HepG2 (cell line): ENCODE measurements at regions not wholly inside any gene's neighbourhood (a gene's known extent, or its start where the extent isn't known, plus 50 kb on each side); places are given as distances from the start of the nearest gene placed in this dataset.
A peak's percentile ranks its signal among the peaks of the same experiment; 100 is the strongest.

Experiments used
- BHLHE40 ChIP-seq: IDR thresholded peaks from 2 replicates; pipeline ENCODE4 v1.6.1; 2011; ENCODE audit warnings: low read length, improper control_type of control experiment
- HNF4A ChIP-seq: sonication (generic); formaldehyde crosslinking; IDR thresholded peaks from 2 replicates; pipeline ENCODE4 v1.4.0; 2020; ENCODE audit warnings: missing genetic modification reagents
- KLF16 ChIP-seq, 2 experiments: sonication (generic) in 1 of 2; formaldehyde crosslinking in 1 of 2; IDR thresholded peaks; 2 replicates each; pipeline versions ENCODE4 v1.6.1 to v1.8.0; 2016 to 2023; ENCODE audit warnings: missing genetic modification reagents in 2 of 2, missing compliant biosample characterization in 1 of 2
- MAZ ChIP-seq, 2 experiments: sonication (generic) in 1 of 2; formaldehyde crosslinking in 1 of 2; IDR thresholded peaks; 2 replicates each; pipeline versions ENCODE4 v1.5.0 to v1.6.1; 2012 to 2020; ENCODE audit warnings: low read depth in 2 of 2, mild to moderate bottlenecking in 2 of 2, borderline replicate concordance in 1 of 2, improper control_type of control experiment in 1 of 2, low read length in 1 of 2, missing genetic modification reagents in 1 of 2, moderate library complexity in 1 of 2
- MIER3 ChIP-seq: IDR thresholded peaks from 2 replicates; pipeline ENCODE4 v1.6.1; 2016; ENCODE audit warnings: missing compliant biosample characterization, borderline replicate concordance
- NONO ChIP-seq, 2 experiments: fragments of 450-650 bp in 1 of 2; sonication (generic) in 1 of 2; formaldehyde crosslinking in 1 of 2; IDR thresholded peaks in 1 of 2; conservative IDR thresholded peaks in 1 of 2; 2 replicates each; pipeline versions ENCODE4 v1.6.1 to v1.8.0; 2017 to 2022; ENCODE audit warnings: mild to moderate bottlenecking in 1 of 2, missing genetic modification reagents in 1 of 2, moderate library complexity in 1 of 2
- RBM22 ChIP-seq: fragments of 200-400 bp; formaldehyde crosslinking; optimal IDR thresholded peaks from 2 replicates; pipeline ENCODE3; 2017; ENCODE audit warnings: mild to moderate bottlenecking, low read length, moderate library complexity
- TBP ChIP-seq: sonication (generic); formaldehyde crosslinking; IDR thresholded peaks from 2 replicates; pipeline ENCODE4 v1.5.0; 2020; ENCODE audit warnings: missing genetic modification reagents
- TBX2 ChIP-seq: sonication (generic); formaldehyde crosslinking; IDR thresholded peaks from 2 replicates; pipeline ENCODE4 v1.5.0; 2020; ENCODE audit warnings: missing genetic modification reagents, mild to moderate bottlenecking, borderline replicate concordance
- ZMAT3 ChIP-seq: sonication (generic); formaldehyde crosslinking; conservative IDR thresholded peaks from 2 replicates; pipeline ENCODE4 v1.7.0; 2021; ENCODE audit warnings: missing genetic modification reagents
- ZNF143 ChIP-seq: sonication (generic); formaldehyde crosslinking; IDR thresholded peaks from 2 replicates; pipeline ENCODE4 v1.4.0; 2020; ENCODE audit warnings: missing genetic modification reagents
- ZNF225 ChIP-seq: sonication (generic); formaldehyde crosslinking; IDR thresholded peaks from 2 replicates; pipeline ENCODE4 v1.4.0; 2020; ENCODE audit warnings: mild to moderate bottlenecking, missing genetic modification reagents
- ZNF331 ChIP-seq: sonication (generic); formaldehyde crosslinking; IDR thresholded peaks from 2 replicates; pipeline ENCODE4 v1.4.0; 2020; ENCODE audit warnings: missing genetic modification reagents
- ZNF572 ChIP-seq: sonication (generic); formaldehyde crosslinking; IDR thresholded peaks from 2 replicates; pipeline ENCODE4 v1.5.1; 2020; ENCODE audit warnings: mild to moderate bottlenecking, missing genetic modification reagents
- ZNF607 ChIP-seq: sonication (generic); formaldehyde crosslinking; IDR thresholded peaks from 2 replicates; pipeline ENCODE4 v1.5.1; 2020; ENCODE audit warnings: missing genetic modification reagents, mild to moderate bottlenecking, borderline replicate concordance
- ZNF670 ChIP-seq: sonication (generic); formaldehyde crosslinking; IDR thresholded peaks from 2 replicates; pipeline ENCODE4 v1.8.0; 2022; ENCODE audit warnings: mild to moderate bottlenecking, missing genetic modification reagents, borderline replicate concordance
- ZNF788 ChIP-seq: sonication (generic); formaldehyde crosslinking; IDR thresholded peaks from 2 replicates; pipeline ENCODE4 v1.5.0; 2020; ENCODE audit warnings: mild to moderate bottlenecking, missing genetic modification reagents, borderline replicate concordance
- TF ChIP-seq, protein P1 (sequence below): sonication (generic); formaldehyde crosslinking; IDR thresholded peaks from 2 replicates; pipeline ENCODE4 v1.9.0; 2022; ENCODE audit warnings: missing genetic modification reagents, mild to moderate bottlenecking, borderline replicate concordance
- TF ChIP-seq, protein P2 (sequence below): sonication (generic); formaldehyde crosslinking; IDR thresholded peaks from 2 replicates; pipeline ENCODE4 v1.8.0; 2022; ENCODE audit warnings: mild to moderate bottlenecking, missing genetic modification reagents, moderate library complexity
- TF ChIP-seq, protein P3 (sequence below): sonication (generic); formaldehyde crosslinking; IDR thresholded peaks from 2 replicates; pipeline ENCODE4 v1.4.0; 2020; ENCODE audit warnings: mild to moderate bottlenecking, missing genetic modification reagents
- TF ChIP-seq, protein P4 (sequence below): IDR thresholded peaks from 2 replicates; pipeline ENCODE4 v1.6.1; 2018; ENCODE audit warnings: missing genetic modification reagents, mild to moderate bottlenecking, missing compliant biosample characterization

DNA sequence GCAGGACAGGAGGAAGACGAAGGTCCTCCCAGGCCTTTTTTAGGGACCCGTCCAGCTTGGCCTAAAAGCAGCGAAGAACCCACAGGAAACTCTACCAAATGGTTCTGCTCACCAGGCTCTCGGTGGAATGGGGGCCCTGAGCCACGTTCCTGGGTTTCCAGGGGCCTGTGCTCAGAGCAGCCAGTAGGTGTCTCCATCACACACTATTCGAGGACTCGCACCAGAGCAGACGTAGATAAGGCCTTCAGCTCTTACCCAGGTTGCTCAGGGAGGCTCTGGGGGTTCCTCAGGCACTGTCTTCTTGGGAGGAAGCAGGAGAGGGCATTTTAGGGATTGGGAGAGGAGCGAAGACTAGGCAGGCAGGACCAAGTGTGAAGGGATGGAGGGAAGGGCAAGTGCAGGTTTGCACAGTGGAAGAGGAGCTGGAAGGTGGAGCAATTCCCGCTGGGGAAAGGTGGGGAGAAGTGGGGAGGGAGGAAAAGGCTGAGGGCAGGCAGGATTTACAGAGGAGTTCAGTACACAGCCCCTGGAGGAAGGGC lies 157.1 kb downstream of the RGS9 start (continued):
- TF ChIP-seq NONO (IDR thresholded peaks at IDR 0.05) (no peak), NONO (CRISPR knock-in tag; conservative IDR thresholded peaks at IDR 0.05) (peak; percentile 50; the same call in 1 of the 2 replicates), BHLHE40 (0 out of 2 replicates have a peak, but pooled peaks have one; percentile 18), TBP (CRISPR knock-in tag) (no peak), KLF16 (CRISPR knock-in tag; IDR thresholded peaks at IDR 0.05) (peak in 1 of 2 experiments; percentile 76; a peak in 2 of 4 replicates), RBM22 (no peak), ZNF331 (peak; percentile 63; the same call in 1 of the 2 replicates), ZNF225 (peak; percentile 74; the same call in 1 of the 2 replicates), ZNF143 (CRISPR knock-in tag) (no peak), MAZ (IDR thresholded peaks at IDR 0.05; ENCODE audit: borderline replicate concordance, low read depth, low read length) (no peak), MAZ (CRISPR knock-in tag; IDR thresholded peaks at IDR 0.05; ENCODE audit: low read depth) (0 out of 2 replicates have a peak, but pooled peaks have one; percentile 48), HNF4A (CRISPR knock-in tag) (no peak), MIER3 (CRISPR knock-in tag) (peak; percentile 66; the same call in 1 of the 2 replicates), TBX2 (CRISPR knock-in tag) (0 out of 2 replicates have a peak, but pooled peaks have one; percentile 30), ZMAT3 (CRISPR knock-in tag) (peak; percentile 61; the same call in 1 of the 2 replicates), ZNF788 (CRISPR knock-in tag) (peak; percentile 48; the same call in 1 of the 2 replicates), ZNF607 (peak; percentile 29; the same call in 1 of the 2 replicates), ZNF572 (CRISPR knock-in tag) (peak; percentile 83; the same call in 1 of the 2 replicates), ZNF670 (CRISPR knock-in tag) (no peak)
- TF ChIP-seq, protein P1, sequence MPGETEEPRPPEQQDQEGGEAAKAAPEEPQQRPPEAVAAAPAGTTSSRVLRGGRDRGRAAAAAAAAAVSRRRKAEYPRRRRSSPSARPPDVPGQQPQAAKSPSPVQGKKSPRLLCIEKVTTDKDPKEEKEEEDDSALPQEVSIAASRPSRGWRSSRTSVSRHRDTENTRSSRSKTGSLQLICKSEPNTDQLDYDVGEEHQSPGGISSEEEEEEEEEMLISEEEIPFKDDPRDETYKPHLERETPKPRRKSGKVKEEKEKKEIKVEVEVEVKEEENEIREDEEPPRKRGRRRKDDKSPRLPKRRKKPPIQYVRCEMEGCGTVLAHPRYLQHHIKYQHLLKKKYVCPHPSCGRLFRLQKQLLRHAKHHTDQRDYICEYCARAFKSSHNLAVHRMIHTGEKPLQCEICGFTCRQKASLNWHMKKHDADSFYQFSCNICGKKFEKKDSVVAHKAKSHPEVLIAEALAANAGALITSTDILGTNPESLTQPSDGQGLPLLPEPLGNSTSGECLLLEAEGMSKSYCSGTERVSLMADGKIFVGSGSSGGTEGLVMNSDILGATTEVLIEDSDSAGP (CRISPR knock-in tag): peak; percentile 21; the same call in 1 of the 2 replicates
- TF ChIP-seq, protein P2, sequence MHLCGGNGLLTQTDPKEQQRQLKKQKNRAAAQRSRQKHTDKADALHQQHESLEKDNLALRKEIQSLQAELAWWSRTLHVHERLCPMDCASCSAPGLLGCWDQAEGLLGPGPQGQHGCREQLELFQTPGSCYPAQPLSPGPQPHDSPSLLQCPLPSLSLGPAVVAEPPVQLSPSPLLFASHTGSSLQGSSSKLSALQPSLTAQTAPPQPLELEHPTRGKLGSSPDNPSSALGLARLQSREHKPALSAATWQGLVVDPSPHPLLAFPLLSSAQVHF (CRISPR knock-in tag): peak; percentile 44; the same call in 1 of the 2 replicates
- TF ChIP-seq, protein P3, sequence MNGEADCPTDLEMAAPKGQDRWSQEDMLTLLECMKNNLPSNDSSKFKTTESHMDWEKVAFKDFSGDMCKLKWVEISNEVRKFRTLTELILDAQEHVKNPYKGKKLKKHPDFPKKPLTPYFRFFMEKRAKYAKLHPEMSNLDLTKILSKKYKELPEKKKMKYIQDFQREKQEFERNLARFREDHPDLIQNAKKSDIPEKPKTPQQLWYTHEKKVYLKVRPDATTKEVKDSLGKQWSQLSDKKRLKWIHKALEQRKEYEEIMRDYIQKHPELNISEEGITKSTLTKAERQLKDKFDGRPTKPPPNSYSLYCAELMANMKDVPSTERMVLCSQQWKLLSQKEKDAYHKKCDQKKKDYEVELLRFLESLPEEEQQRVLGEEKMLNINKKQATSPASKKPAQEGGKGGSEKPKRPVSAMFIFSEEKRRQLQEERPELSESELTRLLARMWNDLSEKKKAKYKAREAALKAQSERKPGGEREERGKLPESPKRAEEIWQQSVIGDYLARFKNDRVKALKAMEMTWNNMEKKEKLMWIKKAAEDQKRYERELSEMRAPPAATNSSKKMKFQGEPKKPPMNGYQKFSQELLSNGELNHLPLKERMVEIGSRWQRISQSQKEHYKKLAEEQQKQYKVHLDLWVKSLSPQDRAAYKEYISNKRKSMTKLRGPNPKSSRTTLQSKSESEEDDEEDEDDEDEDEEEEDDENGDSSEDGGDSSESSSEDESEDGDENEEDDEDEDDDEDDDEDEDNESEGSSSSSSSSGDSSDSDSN (CRISPR knock-in tag): peak; percentile 30
- TF ChIP-seq, protein P4, sequence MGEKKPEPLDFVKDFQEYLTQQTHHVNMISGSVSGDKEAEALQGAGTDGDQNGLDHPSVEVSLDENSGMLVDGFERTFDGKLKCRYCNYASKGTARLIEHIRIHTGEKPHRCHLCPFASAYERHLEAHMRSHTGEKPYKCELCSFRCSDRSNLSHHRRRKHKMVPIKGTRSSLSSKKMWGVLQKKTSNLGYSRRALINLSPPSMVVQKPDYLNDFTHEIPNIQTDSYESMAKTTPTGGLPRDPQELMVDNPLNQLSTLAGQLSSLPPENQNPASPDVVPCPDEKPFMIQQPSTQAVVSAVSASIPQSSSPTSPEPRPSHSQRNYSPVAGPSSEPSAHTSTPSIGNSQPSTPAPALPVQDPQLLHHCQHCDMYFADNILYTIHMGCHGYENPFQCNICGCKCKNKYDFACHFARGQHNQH (CRISPR knock-in tag): 0 out of 2 replicates have a peak, but pooled peaks have one; percentile 44
